ENCODE measurements at regions not wholly inside any gene's neighbourhood (a gene's known extent, or its start where the extent isn't known, plus 50 kb on each side); places are given as distances from the start of the nearest gene placed in this dataset.

- TF ChIP-seq POLR2AphosphoS5 (IDR thresholded peaks at IDR 0.05; ENCODE audit: low read depth, low read length), result no peak
- TF ChIP-seq, protein P1, sequence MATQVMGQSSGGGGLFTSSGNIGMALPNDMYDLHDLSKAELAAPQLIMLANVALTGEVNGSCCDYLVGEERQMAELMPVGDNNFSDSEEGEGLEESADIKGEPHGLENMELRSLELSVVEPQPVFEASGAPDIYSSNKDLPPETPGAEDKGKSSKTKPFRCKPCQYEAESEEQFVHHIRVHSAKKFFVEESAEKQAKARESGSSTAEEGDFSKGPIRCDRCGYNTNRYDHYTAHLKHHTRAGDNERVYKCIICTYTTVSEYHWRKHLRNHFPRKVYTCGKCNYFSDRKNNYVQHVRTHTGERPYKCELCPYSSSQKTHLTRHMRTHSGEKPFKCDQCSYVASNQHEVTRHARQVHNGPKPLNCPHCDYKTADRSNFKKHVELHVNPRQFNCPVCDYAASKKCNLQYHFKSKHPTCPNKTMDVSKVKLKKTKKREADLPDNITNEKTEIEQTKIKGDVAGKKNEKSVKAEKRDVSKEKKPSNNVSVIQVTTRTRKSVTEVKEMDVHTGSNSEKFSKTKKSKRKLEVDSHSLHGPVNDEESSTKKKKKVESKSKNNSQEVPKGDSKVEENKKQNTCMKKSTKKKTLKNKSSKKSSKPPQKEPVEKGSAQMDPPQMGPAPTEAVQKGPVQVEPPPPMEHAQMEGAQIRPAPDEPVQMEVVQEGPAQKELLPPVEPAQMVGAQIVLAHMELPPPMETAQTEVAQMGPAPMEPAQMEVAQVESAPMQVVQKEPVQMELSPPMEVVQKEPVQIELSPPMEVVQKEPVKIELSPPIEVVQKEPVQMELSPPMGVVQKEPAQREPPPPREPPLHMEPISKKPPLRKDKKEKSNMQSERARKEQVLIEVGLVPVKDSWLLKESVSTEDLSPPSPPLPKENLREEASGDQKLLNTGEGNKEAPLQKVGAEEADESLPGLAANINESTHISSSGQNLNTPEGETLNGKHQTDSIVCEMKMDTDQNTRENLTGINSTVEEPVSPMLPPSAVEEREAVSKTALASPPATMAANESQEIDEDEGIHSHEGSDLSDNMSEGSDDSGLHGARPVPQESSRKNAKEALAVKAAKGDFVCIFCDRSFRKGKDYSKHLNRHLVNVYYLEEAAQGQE (IDR thresholded peaks at IDR 0.05; ENCODE audit: insufficient read depth in 1 of 2, low read depth in 2 of 2, low read length in 2 of 2), result no peak
- no peak for TF ChIP-seq TAF1 (IDR thresholded peaks at IDR 0.05; ENCODE audit: borderline replicate concordance, insufficient read depth, low read length)
- no peak for TF ChIP-seq SIN3A (IDR thresholded peaks at IDR 0.05; ENCODE audit: borderline replicate concordance, insufficient read depth, low read length)
- TF ChIP-seq FOXP2 (optimal IDR thresholded peaks at IDR 0.05; ENCODE audit: borderline replicate concordance, extremely low read depth, extremely low read length, insufficient read depth), result no peak
Observed at GRCh38 chr9:95769473-95769872, 106.0 kb upstream of the ERCC6L2 start.

Data from PFSK-1 (cell line).